ENCODE measurements at regions not wholly inside any gene's neighbourhood (a gene's known extent, or its start where the extent isn't known, plus 50 kb on each side); places are given as distances from the start of the nearest gene placed in this dataset.

GRCh38 chr18:57249883-57250282 lies 102.5 kb upstream of the ST8SIA3 start:
- no peak for DNase-seq

DNA sequence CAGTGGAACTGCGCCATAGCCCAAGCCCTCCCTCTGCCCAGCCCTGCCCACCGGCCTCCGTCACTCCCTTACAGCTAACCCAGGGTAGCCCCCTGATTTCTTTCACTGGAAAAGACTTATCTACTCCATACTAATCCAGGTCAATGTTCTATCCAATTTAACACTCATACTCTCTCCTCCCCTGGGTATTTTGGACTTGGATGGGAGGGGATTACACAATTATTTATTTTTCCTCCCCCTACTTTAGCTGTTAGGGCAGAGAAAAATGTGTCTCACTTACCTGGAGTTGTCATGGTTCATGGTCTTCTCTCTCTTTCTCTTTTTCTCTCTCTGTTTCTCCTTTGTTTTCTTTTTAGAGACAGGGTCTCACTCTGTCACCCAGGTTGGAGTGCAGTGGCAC lies 100.6 kb upstream of the ST8SIA3 start:
- DNase-seq: no peak

DNA sequence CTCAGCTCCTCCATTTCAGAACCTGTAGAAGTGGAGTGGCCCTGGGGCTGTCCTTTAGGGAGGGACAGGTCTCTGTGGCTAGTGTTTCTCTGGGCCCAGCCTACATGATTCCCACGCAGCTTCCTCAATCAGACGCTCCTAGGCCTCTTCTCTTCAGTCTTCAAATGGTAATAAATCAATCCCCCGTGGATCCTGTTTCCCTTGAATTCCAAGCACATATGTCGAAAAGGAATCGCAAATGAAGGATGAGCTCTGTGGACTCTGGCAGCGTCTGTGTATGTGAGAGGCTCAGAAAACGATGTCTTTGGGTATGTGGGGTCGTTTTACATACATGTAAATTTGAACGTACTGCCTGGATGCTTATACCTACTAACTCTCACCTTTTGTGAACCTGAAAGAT lies 98.5 kb upstream of the ST8SIA3 start:
- DNase-seq: no peak

DNA sequence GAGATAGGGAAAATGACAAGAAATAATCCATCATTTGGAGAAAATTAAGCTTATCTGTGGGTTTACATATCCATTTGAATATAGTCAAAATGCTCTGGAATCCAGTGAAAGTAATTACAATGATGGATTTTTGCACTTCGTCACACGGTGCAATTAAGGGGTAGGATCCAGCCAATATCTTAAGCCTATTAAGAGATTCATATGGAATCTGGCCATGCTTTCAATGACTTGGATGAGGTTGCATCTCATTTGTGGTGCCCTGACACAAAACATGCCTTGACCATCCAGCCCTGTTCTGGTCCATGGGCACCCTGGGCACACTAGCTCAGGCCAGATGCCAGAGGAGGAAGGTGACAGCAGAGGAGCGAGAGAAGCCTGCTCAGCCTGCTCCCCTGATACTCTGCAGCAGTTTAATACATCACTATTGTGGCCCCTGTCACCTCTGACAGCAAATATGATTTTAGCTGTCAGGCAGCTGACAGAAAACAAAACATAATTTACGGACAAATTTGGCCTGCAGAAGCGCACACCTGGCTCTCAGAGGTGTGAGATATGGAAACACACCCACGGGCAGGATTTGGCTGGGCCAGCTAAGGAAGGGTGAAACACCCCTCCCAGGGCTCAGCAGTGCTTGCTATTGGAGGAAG lies 94.1 kb upstream of the ST8SIA3 start:
- no peak for DNase-seq

- DNase-seq: no peak
These were observed 84.9 kb upstream of the ST8SIA3 start for GRCh38 chr18:57267368-57267925.

DNA sequence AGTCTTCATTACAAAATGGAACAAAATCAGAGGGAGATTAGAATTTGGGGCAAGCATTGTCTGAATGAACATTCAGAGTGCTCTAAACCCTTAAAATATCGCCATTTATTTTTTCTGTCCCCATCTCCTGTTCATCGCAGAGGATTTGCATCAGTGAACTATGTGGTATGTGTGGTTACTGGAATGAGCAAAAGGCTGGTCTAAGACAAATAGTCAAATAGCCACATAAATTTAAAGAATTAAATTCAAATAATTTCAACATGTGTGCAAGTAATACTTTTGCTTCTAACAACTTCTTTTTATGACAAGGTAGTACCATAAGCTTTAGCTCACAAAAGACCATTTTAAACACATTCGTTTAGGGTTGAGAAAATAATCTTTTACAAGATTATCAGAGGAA lies 82.6 kb upstream of the ST8SIA3 start:
- no peak for DNase-seq

DNA sequence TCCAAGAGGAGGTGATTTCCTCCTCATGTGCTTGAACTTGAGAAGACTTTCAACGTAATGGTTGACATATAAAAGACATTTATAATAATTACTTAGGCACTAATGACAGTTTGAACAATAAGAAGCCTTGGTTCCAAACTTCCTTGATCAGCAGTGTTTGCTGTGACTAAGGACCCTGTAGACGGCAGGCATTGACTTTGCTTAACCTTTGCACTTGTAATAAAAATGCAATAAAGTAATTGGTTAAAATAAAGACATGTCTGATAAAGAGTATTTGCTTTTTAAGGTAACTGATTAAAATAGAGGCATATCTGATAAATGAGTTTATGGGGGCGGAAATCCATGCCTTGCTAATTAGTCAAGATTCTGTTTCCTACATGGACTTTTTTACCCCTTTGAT lies 82.2 kb upstream of the ST8SIA3 start:
- DNase-seq: no peak

DNA sequence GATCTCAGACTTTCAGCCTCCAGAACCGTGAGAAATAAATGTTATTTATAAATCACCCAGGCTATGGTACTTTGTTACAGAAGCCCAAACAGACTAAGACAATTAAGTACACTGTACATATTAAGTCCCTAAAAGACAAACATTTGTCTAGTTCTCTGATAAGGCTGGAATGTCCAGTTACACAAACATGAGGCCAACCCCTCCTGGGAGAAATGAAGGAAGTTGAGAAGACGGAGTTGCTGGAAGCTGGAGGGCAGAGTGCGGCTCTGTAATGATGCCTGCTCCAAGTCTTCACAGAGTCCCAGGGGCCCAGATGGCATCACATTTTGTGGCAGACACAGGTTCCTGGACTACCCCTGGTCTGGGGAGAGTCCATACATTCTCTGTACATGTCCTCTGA lies 79.2 kb upstream of the ST8SIA3 start:
- DNase-seq: no peak

GRCh38 chr18:57275111-57275510 lies 77.2 kb upstream of the ST8SIA3 start:
- no peak for DNase-seq

- no peak for DNase-seq
These were observed 75.5 kb upstream of the ST8SIA3 start for GRCh38 chr18:57276829-57277228.

DNA sequence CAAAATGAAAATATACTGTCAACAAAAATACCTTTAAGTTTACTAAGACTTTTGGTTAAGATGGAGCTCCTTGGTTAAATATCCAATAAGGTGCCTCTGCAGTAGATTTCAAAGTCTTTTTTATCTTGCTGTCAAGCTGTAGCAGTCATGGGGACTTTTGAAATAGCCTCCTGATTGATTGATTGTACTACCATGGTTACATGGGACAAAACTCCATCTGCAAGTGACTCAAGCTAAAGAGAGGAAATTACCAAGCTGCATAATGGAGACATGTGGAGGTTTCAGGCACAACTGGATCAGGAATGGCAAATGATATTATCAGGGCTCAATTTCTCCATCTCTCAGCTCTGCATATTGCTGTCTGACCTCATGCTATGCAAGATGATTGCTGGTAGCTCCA lies 73.4 kb upstream of the ST8SIA3 start:
- no peak for DNase-seq

- no peak for DNase-seq
These were observed 70.8 kb upstream of the ST8SIA3 start for GRCh38 chr18:57281519-57281918.

GRCh38 chr18:57286949-57287348 lies 65.4 kb upstream of the ST8SIA3 start:
- no peak for DNase-seq

GRCh38 chr18:57287766-57288165 lies 64.6 kb upstream of the ST8SIA3 start:
- DNase-seq: no peak

DNA sequence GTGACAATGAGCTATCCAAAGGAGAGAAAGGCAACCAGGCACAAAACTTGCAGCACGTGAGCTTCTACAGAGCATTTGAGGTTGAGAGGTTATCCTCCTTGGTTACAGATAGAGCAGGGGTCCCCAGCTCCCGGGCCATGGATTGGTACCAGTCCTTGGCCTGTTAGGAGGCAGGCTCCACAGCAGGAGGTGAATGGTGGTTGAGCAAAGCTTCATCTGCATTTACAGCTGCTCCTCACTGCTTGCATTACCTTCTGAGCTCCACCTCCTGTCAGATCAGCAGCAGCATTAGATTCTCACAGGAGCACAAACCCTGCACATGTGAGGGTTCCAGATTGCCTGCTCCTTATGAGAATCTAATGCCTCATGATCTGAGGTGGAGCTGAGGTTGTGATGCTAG lies 57.8 kb upstream of the ST8SIA3 start:
- DNase-seq: no peak

DNA sequence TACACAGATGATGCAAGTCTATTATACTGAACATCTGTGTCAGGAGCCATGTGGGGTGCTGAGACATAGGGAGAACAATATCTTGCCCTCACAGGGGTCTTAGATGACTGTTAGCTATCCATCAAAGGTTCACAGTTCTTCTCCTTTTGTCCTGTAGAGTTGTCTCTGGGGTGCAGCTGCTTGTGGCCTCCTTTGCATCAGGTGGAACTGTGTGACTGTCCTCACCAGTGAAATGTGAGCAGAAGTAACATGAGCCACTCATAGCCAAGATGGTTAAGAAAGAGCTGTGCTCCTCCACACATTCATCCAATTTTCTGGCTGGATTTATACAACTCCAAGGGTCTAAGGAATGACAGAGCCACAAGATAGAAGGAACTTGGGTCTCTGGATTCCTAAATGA lies 56.0 kb upstream of the ST8SIA3 start:
- DNase-seq: no peak

DNA sequence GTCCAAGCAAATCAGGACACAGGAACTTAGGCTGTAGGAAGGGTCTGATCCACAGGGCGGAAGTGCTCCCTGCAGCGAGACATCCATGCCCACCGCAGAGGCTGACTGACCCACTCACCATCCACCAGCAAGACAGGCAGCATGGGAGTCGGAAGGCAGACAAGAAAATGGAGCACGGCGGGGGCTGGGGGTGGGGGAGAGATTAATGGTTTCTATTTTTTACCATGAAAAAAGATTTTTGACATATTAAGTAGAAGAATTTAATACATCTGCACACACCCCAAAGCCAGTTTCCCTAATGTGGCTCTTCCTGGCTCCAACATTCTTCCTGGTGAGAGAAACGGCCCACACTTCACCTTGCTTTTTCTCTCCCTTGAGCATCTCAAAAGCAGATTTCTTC lies 55.1 kb upstream of the ST8SIA3 start:
- DNase-seq: no peak

DNA sequence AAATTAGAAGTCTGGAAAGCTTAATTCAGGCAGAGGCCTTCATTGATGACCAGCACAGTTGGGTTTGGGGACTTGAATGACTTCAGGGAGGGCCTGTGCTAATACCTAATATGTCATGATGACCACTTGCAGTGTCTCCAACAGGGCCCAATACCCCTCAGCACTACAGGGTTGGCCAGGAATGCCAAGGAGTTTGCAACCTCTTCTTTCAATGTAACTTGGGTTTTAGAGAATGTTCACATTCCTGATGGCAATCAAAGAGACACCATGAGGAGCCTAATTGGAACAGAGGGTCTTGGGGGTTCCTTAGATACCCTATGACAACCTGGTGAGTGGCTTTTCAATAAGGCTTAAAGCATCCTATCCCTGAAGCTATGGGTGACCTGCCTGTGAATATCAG lies 52.4 kb upstream of the ST8SIA3 start:
- no peak for DNase-seq

GRCh38 chr18:57301573-57302559 lies 50.5 kb upstream of the ST8SIA3 start:
- no peak for DNase-seq
